ENCODE measurements at regions not wholly inside any gene's neighbourhood (a gene's known extent, or its start where the extent isn't known, plus 50 kb on each side); places are given as distances from the start of the nearest gene placed in this dataset.

DNA sequence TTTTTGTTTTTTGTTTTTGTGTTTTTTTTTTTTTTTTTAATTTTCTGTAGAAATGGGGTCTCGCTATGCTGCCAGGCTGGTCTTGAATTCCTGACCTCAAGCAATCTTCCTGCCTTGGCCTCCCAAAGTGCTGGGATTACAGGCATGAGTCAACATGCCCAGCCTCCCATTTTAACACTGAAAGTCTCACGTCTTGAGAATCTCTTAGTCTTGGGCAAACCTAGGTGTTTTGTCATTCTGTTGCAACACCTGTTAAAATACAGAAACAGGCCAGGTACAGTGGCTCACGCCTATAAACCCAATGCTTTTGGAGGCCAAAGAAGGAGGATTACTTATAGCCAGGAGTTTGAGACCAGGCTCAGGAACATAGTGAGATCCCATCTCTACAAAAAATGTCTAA, 599.0 kb downstream of the TLR4 start:
- H3K4me3 ChIP-seq (ENCODE audit: low read depth, low read length), result no peak overlapping the region
- TF ChIP-seq, protein P1, sequence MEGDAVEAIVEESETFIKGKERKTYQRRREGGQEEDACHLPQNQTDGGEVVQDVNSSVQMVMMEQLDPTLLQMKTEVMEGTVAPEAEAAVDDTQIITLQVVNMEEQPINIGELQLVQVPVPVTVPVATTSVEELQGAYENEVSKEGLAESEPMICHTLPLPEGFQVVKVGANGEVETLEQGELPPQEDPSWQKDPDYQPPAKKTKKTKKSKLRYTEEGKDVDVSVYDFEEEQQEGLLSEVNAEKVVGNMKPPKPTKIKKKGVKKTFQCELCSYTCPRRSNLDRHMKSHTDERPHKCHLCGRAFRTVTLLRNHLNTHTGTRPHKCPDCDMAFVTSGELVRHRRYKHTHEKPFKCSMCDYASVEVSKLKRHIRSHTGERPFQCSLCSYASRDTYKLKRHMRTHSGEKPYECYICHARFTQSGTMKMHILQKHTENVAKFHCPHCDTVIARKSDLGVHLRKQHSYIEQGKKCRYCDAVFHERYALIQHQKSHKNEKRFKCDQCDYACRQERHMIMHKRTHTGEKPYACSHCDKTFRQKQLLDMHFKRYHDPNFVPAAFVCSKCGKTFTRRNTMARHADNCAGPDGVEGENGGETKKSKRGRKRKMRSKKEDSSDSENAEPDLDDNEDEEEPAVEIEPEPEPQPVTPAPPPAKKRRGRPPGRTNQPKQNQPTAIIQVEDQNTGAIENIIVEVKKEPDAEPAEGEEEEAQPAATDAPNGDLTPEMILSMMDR (IDR thresholded peaks at IDR 0.05; ENCODE audit: low read depth, low read length, missing control alignments), result no peak
- DNase-seq (ENCODE audit: low read depth), result no peak

DNA sequence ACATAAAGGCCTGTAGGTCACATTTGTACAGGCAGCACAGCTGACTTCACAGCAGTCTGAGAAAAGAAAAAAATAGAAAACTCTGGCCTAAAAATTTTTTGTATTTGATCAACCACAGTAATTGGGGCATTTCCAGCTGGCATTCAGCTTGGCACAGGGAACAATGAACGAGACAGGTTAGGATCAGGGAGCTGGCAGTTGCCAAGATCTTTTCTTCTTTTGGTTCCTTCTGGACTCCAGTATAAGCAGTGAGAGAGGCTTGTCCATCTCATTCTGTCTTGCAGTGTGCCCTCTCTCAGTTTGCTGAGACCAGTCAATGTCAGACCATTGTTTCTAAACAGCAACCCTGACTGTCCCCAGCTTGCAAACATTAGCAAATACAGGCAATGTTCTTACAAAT, 601.1 kb downstream of the TLR4 start:
- TF ChIP-seq, protein P1 (IDR thresholded peaks at IDR 0.05; ENCODE audit: low read depth, low read length, missing control alignments), result no peak
- no peak for DNase-seq (ENCODE audit: low read depth)

DNA sequence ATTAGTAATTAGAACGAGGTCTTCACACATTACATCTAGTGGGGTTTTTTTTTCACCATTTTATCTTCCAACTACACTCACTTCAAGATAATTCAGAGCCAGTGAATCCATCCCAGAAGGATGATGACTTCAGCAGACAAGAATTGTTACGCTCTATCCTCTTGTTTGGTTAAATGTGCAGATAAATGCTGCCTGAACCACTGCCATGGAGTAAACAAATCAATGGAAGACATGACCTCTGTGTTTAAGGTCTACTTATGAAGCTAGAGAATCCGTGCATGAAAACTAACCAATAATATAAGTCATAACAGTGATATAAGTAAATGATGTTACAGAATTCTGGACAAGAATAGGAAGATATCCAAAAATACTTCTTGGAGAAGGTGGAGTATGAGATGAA, 602.6 kb downstream of the TLR4 start:
- TF ChIP-seq, protein P1 (IDR thresholded peaks at IDR 0.05; ENCODE audit: low read depth, low read length, missing control alignments), result no peak
- no peak for DNase-seq (ENCODE audit: low read depth)
- no peak overlapping the region for H3K4me3 ChIP-seq (ENCODE audit: low read depth, low read length)

More for the DNA sequence above, 601.1 kb downstream of the TLR4 start:
- H3K4me3 ChIP-seq (ENCODE audit: low read depth, low read length), result no peak overlapping the region

DNA sequence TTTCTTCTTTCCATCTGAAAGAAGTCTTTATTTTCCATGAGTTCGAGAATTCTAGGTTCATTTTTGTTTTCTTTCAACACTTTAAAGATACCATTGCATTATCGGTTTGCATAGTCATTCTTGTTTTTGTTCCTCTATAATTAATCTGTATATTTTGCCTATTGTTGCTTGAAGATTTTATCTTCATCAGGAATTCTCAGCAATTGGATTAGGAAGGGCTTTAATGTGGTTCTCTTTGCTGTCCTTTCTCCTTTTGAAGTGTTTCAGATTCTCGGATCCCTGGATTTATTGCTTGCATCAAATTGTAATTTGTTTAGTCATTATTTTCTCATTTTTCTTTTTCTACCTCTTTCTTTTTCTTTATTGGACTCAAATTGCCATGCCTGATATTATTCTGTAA, 609.8 kb downstream of the TLR4 start:
- no peak for DNase-seq (ENCODE audit: low read depth)
- TF ChIP-seq, protein P1 (IDR thresholded peaks at IDR 0.05; ENCODE audit: low read depth, low read length, missing control alignments), result no peak
- no peak overlapping the region for H3K4me3 ChIP-seq (ENCODE audit: low read depth, low read length)

DNA sequence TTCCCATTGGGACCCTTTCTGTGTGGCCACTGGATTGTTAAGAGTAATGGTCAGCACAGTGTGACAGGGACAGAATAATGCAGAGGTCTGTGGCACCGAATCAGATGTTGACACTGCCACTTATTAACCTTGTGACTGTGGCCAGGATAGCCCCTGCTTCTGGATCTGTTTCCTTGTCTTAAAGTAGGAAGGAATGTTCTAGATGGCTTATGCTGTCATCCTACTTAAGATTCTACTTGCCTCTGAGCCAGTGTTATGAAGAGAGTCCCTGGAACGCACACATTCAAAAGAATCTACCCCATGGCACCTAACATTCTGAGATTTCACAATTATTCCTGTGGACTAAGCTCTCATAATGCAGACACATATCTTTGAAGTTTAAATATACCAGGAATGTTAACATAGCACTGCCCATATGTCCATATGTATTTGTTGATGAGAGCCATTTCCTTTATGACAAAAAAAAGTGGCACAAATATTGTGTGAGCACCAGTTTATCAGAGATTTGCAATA, 612.7 kb downstream of the TLR4 start:
- TF ChIP-seq, protein P1 (IDR thresholded peaks at IDR 0.05; ENCODE audit: low read depth, low read length, missing control alignments), result no peak
- DNase-seq (ENCODE audit: low read depth), result no peak
- no peak overlapping the region for H3K4me3 ChIP-seq (ENCODE audit: low read depth, low read length)

DNA sequence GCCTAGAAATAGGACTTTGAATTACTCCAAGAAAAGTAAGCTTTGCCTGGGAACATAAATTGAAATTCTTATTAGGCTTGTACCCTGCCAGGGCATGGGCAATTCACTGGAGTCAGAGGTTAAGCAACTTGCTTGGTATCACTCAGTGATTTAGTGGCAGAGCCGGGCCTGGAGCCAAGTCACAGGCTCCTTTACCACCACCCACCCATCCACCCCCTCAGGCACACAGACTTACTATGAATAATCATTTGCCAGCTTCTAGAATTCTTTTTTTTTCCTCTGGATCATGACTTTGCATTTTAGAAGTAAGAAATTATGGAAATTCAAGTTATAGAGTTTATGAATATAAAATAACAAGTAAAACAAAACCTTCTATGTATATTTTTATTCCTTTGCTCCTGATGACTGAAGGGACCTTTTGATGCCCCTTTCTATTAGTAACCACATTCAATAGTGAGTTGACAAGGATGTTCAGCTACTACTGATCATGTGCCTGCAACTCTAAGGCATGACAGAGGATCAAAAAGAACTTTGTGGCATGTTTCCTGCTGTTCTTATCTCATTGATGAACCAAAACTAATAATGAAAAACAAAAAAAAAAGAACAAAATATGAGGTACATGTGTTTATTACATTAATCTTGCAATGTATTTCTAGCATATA, 614.7 kb downstream of the TLR4 start:
- H3K4me3 ChIP-seq (ENCODE audit: low read depth, low read length), result no peak overlapping the region
- TF ChIP-seq, protein P1 (IDR thresholded peaks at IDR 0.05; ENCODE audit: low read depth, low read length, missing control alignments), result no peak
- DNase-seq (ENCODE audit: low read depth), result no peak

DNA sequence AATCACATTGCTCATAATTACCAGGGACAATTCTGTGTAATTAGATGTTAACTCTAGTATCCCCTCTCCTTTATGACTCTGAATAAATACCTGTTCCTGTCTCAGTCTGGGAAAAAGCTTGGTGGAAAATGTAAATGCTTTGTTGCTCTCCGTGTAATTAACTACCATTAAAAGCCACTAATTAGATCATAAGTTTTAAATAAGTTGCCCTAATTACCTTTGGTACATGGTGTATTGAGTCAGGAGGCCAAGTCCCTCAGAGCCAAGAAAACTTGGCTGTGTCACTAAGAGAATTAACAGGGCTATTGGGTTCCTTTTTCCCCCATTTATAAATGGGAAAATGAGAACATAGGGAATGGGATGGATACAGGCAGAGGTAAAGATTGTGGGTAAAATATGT, 617.6 kb downstream of the TLR4 start:
- H3K4me3 ChIP-seq (ENCODE audit: low read depth, low read length), result no peak overlapping the region
- TF ChIP-seq, protein P1 (IDR thresholded peaks at IDR 0.05; ENCODE audit: low read depth, low read length, missing control alignments), result no peak
- no peak for DNase-seq (ENCODE audit: low read depth)
